DND-41 (cell line): ENCODE measurements at regions not wholly inside any gene's neighbourhood (a gene's known extent, or its start where the extent isn't known, plus 50 kb on each side); places are given as distances from the start of the nearest gene placed in this dataset.

Experiments used
- EZH2 ChIP-seq: IDR thresholded peaks from 3 replicates; pipeline ENCODE4 v1.6.1; 2012; ENCODE audit warnings: borderline replicate concordance, low read depth, mild to moderate bottlenecking, moderate library complexity, low read length, inconsistent platforms; ENCODE audit not compliant: severe bottlenecking
- TF ChIP-seq, protein P1 (sequence below): IDR thresholded peaks from 2 replicates; pipeline ENCODE4 v1.5.1; 2012; ENCODE audit warnings: borderline replicate concordance, low read length, moderate library complexity, mild to moderate bottlenecking; ENCODE audit not compliant: poor library complexity, severe bottlenecking; ENCODE audit errors: extremely low read depth

DNA sequence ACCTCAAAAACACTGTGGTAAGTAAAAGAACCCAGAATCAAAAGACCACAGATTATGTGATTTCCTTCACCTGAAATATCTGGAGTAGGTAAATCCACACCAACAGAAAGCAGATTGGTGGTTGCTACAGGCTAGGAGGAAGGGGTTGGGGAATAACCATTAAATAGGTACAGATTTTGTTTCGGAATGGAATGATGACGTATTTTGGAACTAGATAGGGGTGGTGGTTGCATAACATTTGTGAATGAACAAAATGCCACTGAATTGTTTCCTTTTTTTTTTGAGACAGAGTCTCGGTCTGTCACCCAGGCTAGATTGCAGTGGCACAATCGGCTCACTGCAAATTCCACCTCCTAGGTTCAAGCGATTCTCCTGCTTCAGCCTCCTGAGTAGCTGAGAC is 100.9 kb upstream of the RBFOX1 start:
- TF ChIP-seq, protein P1, sequence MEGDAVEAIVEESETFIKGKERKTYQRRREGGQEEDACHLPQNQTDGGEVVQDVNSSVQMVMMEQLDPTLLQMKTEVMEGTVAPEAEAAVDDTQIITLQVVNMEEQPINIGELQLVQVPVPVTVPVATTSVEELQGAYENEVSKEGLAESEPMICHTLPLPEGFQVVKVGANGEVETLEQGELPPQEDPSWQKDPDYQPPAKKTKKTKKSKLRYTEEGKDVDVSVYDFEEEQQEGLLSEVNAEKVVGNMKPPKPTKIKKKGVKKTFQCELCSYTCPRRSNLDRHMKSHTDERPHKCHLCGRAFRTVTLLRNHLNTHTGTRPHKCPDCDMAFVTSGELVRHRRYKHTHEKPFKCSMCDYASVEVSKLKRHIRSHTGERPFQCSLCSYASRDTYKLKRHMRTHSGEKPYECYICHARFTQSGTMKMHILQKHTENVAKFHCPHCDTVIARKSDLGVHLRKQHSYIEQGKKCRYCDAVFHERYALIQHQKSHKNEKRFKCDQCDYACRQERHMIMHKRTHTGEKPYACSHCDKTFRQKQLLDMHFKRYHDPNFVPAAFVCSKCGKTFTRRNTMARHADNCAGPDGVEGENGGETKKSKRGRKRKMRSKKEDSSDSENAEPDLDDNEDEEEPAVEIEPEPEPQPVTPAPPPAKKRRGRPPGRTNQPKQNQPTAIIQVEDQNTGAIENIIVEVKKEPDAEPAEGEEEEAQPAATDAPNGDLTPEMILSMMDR = no peak
- no peak for TF ChIP-seq EZH2
